ENCODE measurements at regions not wholly inside any gene's neighbourhood (a gene's known extent, or its start where the extent isn't known, plus 50 kb on each side); places are given as distances from the start of the nearest gene placed in this dataset.
A peak's percentile ranks its signal among the peaks of the same experiment; 100 is the strongest.

DNA sequence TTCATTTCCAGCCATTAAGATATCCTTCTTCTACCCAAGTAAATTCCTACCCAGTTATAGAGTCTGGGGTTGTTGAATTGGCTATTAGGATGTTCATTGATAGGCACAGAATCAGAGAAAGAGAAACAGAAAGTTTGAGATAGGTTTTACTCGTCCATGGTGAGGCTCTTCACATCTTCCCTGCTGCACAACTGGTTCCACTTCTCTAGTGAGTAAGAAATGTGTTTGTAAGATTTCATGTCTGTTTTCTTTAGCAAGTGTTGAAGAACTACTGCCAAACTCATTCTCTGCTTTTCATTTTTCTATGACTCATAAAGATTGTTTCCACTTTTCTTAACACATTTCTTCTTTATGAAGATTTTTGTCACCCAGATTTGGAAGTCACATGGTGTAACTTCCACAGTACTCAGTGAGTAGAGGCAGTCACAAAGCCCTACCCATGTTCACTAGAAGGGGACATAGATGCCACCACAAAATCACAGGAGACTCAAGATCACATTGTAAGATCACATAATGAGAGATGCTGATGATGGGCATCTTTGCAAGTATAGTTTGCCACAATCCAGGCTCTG, 152.3 kb downstream of the SNX7 start:
- no peak for DNase-seq (ENCODE audit: low spot score)

DNA sequence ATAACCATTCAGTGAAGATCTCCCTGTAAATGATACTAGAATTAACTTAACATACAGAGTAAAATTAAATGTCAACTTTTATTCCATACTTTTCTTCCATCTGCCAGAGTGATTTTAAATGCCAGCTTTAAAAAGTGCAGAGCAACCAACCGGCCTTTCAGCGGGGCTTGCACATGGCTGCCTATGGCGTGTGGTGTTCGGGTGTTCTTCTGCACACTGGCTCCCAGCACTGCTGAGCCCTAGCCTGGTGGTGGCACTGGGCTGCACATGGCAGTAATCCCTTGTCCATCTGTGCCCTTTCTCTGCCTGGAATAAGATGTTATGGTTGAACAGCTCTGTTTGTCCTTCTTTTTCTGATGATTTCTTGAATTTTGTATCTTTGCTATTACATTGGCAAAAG, 156.3 kb downstream of the SNX7 start:
- DNase-seq (ENCODE audit: low spot score), result peak; percentile 11

DNA sequence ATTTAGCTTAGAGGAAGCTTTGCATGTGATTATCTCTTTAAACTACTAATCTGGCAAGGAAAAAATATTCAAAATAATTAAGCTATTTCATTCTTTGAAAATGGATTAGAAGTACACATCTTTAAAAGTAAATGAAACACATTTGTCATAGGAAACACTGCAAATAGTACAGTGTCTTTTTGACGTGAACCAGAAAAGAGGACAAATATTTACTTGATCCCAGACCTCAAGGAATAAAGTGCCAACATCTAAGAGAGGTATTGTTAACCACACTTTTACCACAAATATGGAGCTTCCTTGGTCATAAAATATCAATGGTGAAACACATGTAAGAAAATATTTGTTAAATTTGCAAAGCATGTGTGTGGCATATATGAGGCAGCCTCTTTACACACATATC, 159.9 kb downstream of the SNX7 start:
- DNase-seq (ENCODE audit: low spot score), result no peak

DNA sequence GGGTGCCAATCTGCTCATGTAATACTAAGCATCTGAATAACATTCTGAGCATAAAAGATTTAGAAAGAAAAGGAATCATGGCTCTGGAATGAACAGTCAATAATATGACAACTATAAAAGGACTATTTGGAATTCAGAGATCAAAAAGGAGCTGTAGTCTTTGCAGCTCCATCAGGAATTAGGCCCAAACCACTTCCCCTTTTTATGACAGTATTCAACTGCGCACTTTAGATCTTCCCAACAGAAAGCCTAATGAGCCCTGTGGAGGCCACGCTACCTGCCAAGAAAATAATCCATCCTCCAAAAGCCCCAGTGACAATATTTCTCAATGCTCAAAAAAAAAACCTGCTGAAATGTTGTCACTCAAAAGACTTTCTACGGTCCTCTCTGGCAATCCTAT, 163.2 kb downstream of the SNX7 start:
- DNase-seq (ENCODE audit: low spot score), result no peak

DNA sequence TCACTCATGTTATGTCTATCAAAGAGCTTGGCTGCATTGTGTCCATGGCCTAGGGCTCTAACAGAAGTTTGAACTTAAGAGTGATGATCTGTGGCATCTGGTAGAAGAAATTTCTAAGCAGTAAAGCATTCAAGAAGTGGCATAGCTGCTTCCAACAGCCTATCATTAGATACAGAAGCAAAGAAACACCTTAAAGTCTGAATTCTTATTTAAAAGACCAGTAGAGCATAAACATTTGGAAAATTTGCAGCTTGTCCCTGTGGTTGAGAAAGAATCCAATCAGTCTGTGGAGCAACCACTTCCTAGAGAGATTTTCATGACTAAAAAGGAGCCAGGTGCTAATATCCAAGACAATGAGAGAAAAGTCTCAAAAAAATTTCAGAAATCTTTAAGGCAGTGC, 165.5 kb downstream of the SNX7 start:
- DNase-seq (ENCODE audit: low spot score), result no peak

DNA sequence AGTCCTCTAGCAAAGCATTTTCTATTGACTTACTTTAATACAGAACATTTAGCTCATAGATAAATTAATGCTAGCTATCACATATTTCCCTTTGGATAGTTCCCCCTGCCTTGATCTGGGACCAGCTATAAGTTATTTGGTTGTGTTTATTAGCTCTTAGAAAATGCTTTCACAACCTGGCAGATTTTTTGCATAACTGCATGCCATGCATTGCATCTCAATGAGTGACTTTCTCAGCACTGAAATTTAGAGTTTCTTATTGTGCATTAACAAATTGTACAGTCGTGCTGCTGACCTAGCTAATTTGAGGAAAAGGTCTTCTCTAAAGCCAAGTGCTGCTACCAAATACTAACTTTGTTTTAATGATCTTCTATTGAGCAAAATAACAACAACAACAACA, 164.8 kb downstream of the PLPPR5 start:
- DNase-seq (ENCODE audit: low spot score), result no peak
